HepG2 (cell line): ENCODE measurements at regions not wholly inside any gene's neighbourhood (a gene's known extent, or its start where the extent isn't known, plus 50 kb on each side); places are given as distances from the start of the nearest gene placed in this dataset.
A peak's percentile ranks its signal among the peaks of the same experiment; 100 is the strongest.

Experiments used
- ATAC-seq: fragments of 200-7000 bp; cut with Tn5 transposase; 3 replicates; pipeline ENCODE4 v1.9.1; 2020; ENCODE audit warnings: mild to moderate bottlenecking, moderate library complexity
- BruUV-seq: library from RNA; stranded (reverse); fragments of 400-500 nt; replicated peaks from 2 replicates; lab custom pipeline; 2021; lab: Mats Ljungman, UMichigan
- CTCF ChIA-PET: fragments of 300-600 bp; formaldehyde crosslinking; extraction: SDS; loops from one replicate; lab custom pipeline; 2021; ENCODE audit warnings: low total read pairs, inconsistent platforms, low intra/inter-chr PET ratio; lab: Yijun Ruan, JAX
- POLR2A ChIA-PET: fragments of 350-600 bp; sonication (Branson Sonifier 250); formaldehyde crosslinking; loops from one replicate; lab custom pipeline; 2020; ENCODE audit warnings: antibody characterized with exemption, inconsistent platforms; lab: Yijun Ruan, JAX
- DNase-seq: peaks from one replicate; pipeline ENCODE4 v3.0.0-alpha.2; 2015; ENCODE audit warnings: low spot score
- FAIRE-seq: peaks from 3 replicates; lab custom pipeline; 2011; peaks lifted over from hg19 to GRCh38; lab: Jason Lieb, UNC
- H2AFZ ChIP-seq: one replicate; pipeline ENCODE4 v1.6.1; 2011; ENCODE audit warnings: low read length, inconsistent platforms
- H3K27ac ChIP-seq: fragments of 300-600 bp; 3 replicates; pipeline ENCODE4 v1.8.0; 2011; ENCODE audit warnings: mixed run types, mild to moderate bottlenecking, mixed read lengths, low read length, inconsistent platforms; ENCODE audit not compliant: insufficient read depth; ENCODE audit errors: extremely low read length
- H3K27me3 ChIP-seq, 2 experiments: fragments of 200-600 bp in 1 of 2; 2 replicates in 1 of 2; 3 replicates in 1 of 2; pipeline versions ENCODE4 v1.6.0 to v1.8.0; 2011; ENCODE audit warnings: low read length in 2 of 2, mild to moderate bottlenecking in 2 of 2, moderate library complexity in 2 of 2, inconsistent platforms in 1 of 2; ENCODE audit not compliant: insufficient read depth in 2 of 2, control insufficient read depth in 1 of 2
- H3K36me3 ChIP-seq, 2 experiments: fragments of 200-600 bp in 1 of 2; replicated peaks in 1 of 2; 2 replicates in 1 of 2; 3 replicates in 1 of 2; pipeline versions ENCODE4 v1.5.1 to v1.8.0; 2011; ENCODE audit warnings: low read length in 2 of 2, inconsistent platforms in 1 of 2; ENCODE audit not compliant: insufficient read depth in 2 of 2, control insufficient read depth in 1 of 2
- H3K4me1 ChIP-seq: 2 replicates; pipeline ENCODE4 v1.5.1; 2012; ENCODE audit warnings: low read length, inconsistent platforms; ENCODE audit not compliant: insufficient read depth
- H3K4me2 ChIP-seq: 2 replicates; pipeline ENCODE4 v1.6.0; 2011; ENCODE audit warnings: low read depth, low read length, inconsistent platforms
- H3K4me3 ChIP-seq, 3 experiments: fragments of 200-600 bp in 1 of 3; sonication (generic), shearing (Covaris generic) in 1 of 3; replicated peaks in 1 of 3; 2 replicates each; pipeline ENCODE4 v1.5.1; 2011 to 2016; ENCODE audit warnings: low read length in 3 of 3, inconsistent platforms in 2 of 3, low read depth in 2 of 3, mild to moderate bottlenecking in 2 of 3, control low read depth in 1 of 3, mixed read lengths in 1 of 3; ENCODE audit not compliant: insufficient read depth in 1 of 3
- H3K79me2 ChIP-seq: one replicate; pipeline ENCODE4 v1.6.1; 2011; ENCODE audit warnings: low read length, inconsistent platforms; ENCODE audit not compliant: insufficient read depth
- H3K9ac ChIP-seq: 2 replicates; pipeline ENCODE4 v1.6.0; 2011; ENCODE audit warnings: mild to moderate bottlenecking, low read depth, low read length, inconsistent platforms; ENCODE audit not compliant: insufficient read depth
- H3K9me3 ChIP-seq: 2 replicates; pipeline ENCODE4 v1.5.1; 2012; ENCODE audit warnings: mild to moderate bottlenecking, low read length
- H4K20me1 ChIP-seq: 2 replicates; pipeline ENCODE4 v1.6.0; 2011; ENCODE audit warnings: inconsistent platforms, mild to moderate bottlenecking, low read length, moderate library complexity; ENCODE audit not compliant: insufficient read depth
- KDM6A ChIP-seq: IDR thresholded peaks from 2 replicates; pipeline ENCODE4 v1.6.1; 2016; ENCODE audit warnings: low read depth
- NR2C2 ChIP-seq: sonication (generic); formaldehyde crosslinking; IDR thresholded peaks from 2 replicates; pipeline ENCODE4 v1.4.0; 2020; ENCODE audit warnings: missing genetic modification reagents, mild to moderate bottlenecking, moderate library complexity, borderline replicate concordance
- NRL ChIP-seq: sonication (generic); formaldehyde crosslinking; IDR thresholded peaks from 2 replicates; pipeline ENCODE4 v1.5.0; 2020; ENCODE audit warnings: missing genetic modification reagents, mild to moderate bottlenecking, moderate library complexity, borderline replicate concordance
- SALL1 ChIP-seq: sonication (generic); formaldehyde crosslinking; IDR thresholded peaks from 2 replicates; pipeline ENCODE4 v1.8.0; 2022; ENCODE audit warnings: mild to moderate bottlenecking, missing genetic modification reagents
- SNAI1 ChIP-seq: sonication (generic); formaldehyde crosslinking; IDR thresholded peaks from 2 replicates; pipeline ENCODE4 v1.5.0; 2020; ENCODE audit warnings: mild to moderate bottlenecking, missing genetic modification reagents, borderline replicate concordance
- STAG1 ChIP-seq: sonication (generic); formaldehyde crosslinking; IDR thresholded peaks from 2 replicates; pipeline ENCODE4 v1.4.0; 2020; ENCODE audit warnings: missing genetic modification reagents
- ZNF282 ChIP-seq: fragments of 450-650 bp; IDR thresholded peaks from 2 replicates; pipeline ENCODE4 v1.6.1; 2018; ENCODE audit not compliant: partially characterized antibody
- ZNF30 ChIP-seq: sonication (generic); formaldehyde crosslinking; IDR thresholded peaks from 2 replicates; pipeline ENCODE4 v1.5.0; 2020; ENCODE audit warnings: mild to moderate bottlenecking, missing genetic modification reagents
- ZNF670 ChIP-seq: sonication (generic); formaldehyde crosslinking; IDR thresholded peaks from 2 replicates; pipeline ENCODE4 v1.8.0; 2022; ENCODE audit warnings: mild to moderate bottlenecking, missing genetic modification reagents, borderline replicate concordance
- ZNF780A ChIP-seq: sonication (generic); formaldehyde crosslinking; IDR thresholded peaks from 2 replicates; pipeline ENCODE4 v1.8.0; 2022; ENCODE audit warnings: mild to moderate bottlenecking, missing genetic modification reagents, moderate library complexity
- WGBS: methylation state at CpG from one replicate; pipeline ENCODE4 v1.1.6; 2017; ENCODE audit warnings: low lambda C conversion rate; 5-methylcytosine and 5-hydroxymethylcytosine counted together
- in situ Hi-C: cut with HindIII; loops from 2 replicates; pipeline ENCODE4 v1.10.0; 2017; ENCODE audit warnings: low pct_unique_long_range_greater_than_20kb; ENCODE audit not compliant: extremely low pct_ligation_motif_present
- intact Hi-C: fragments of 100-400 bp; cut with micrococcal nuclease; formaldehyde crosslinking; loops from one replicate; pipeline ENCODE4 v1.10.0; 2022; ENCODE audit not compliant: unreplicated experiment
- TF ChIP-seq, protein P1 (sequence below): sonication (generic); formaldehyde crosslinking; IDR thresholded peaks from 2 replicates; pipeline ENCODE4 v1.8.0; 2022; ENCODE audit warnings: missing genetic modification reagents, mild to moderate bottlenecking, inconsistent platforms, borderline replicate concordance
- TF ChIP-seq, protein P2 (sequence below): sonication (generic); formaldehyde crosslinking; IDR thresholded peaks from 2 replicates; pipeline ENCODE4 v1.8.0; 2022; ENCODE audit warnings: missing genetic modification reagents, low read depth, mild to moderate bottlenecking, borderline replicate concordance
- TF ChIP-seq, protein P3 (sequence below): sonication (generic); formaldehyde crosslinking; IDR thresholded peaks from 2 replicates; pipeline ENCODE4 v1.8.0; 2022; ENCODE audit warnings: low read depth, missing genetic modification reagents
- TF ChIP-seq, protein P4 (sequence below): sonication (generic); formaldehyde crosslinking; IDR thresholded peaks from 2 replicates; pipeline ENCODE4 v1.5.0; 2020; ENCODE audit warnings: mild to moderate bottlenecking, missing genetic modification reagents, moderate library complexity

GRCh38 chr2:121902171-121902591 lies 146.7 kb downstream of the TSN start:
- H3K9ac ChIP-seq: no peak overlapping the region
- DNase-seq (no peak), ATAC-seq (peak; percentile 40; the same call in 2 of the 3 replicates), FAIRE-seq (peak; percentile 8)
- H3K36me3 ChIP-seq: no peaks in the 10 kb centered on the region
- intact Hi-C loops (no loop called here), in situ Hi-C loops (no loop called here)
- CTCF ChIA-PET: no interaction called here
- H3K4me2 ChIP-seq: no peak overlapping the region
- H3K9me3 ChIP-seq: no peaks in the 10 kb centered on the region
- POLR2A ChIA-PET: no interaction called here
- H3K27me3 ChIP-seq: peaks cover 6 to 51% of the 10 kb centered on the region in 2 experiments
- H3K4me1 ChIP-seq: no peaks in the 10 kb centered on the region
- no peaks in the 10 kb centered on the region for H3K79me2 ChIP-seq
- H3K4me3 ChIP-seq: no peak overlapping the region
- H2AFZ ChIP-seq: no peak overlapping the region
- H4K20me1 ChIP-seq: no peaks in the 10 kb centered on the region
- H3K27ac ChIP-seq: no peak overlapping the region
- WGBS: 48% methylated on average over 13 of the region's 18 CpGs
- BruUV-seq: no TSS peak
- TF ChIP-seq KDM6A (CRISPR knock-in tag) (no peak), ZNF30 (CRISPR knock-in tag) (no peak), SALL1 (CRISPR knock-in tag) (no peak), ZNF670 (CRISPR knock-in tag) (no peak), NRL (CRISPR knock-in tag) (no peak), ZNF780A (CRISPR knock-in tag) (no peak), ZNF282 (no peak), NR2C2 (no peak), STAG1 (peak; percentile 20; the same call in 1 of the 2 replicates), SNAI1 (CRISPR knock-in tag) (no peak)
- TF ChIP-seq, protein P1, sequence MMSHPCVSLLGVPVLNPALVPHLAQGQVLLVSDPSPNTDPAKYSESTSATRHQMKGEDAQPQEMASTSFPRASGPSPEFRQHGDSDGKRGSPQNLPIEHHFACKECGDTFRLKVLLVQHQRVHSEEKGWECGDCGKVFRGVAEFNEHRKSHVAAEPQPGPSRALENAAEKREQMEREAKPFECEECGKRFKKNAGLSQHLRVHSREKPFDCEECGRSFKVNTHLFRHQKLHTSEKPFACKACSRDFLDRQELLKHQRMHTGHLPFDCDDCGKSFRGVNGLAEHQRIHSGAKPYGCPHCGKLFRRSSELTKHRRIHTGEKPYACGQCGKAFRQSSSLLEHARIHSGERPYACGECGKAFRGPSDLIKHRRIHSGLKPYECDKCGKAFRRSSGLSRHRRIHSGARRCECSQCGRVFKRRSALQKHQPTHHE (CRISPR knock-in tag): no peak
- TF ChIP-seq, protein P2, sequence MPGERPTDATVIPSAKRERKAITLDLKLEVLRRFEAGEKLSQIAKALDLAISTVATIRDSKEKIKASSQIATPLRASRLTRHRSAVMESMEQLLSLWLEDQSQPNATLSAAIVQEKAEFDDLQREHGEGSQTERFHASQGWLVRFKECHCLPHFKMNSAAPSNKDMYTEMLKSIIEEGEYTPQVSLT (CRISPR knock-in tag): no peak
- TF ChIP-seq, protein P3, sequence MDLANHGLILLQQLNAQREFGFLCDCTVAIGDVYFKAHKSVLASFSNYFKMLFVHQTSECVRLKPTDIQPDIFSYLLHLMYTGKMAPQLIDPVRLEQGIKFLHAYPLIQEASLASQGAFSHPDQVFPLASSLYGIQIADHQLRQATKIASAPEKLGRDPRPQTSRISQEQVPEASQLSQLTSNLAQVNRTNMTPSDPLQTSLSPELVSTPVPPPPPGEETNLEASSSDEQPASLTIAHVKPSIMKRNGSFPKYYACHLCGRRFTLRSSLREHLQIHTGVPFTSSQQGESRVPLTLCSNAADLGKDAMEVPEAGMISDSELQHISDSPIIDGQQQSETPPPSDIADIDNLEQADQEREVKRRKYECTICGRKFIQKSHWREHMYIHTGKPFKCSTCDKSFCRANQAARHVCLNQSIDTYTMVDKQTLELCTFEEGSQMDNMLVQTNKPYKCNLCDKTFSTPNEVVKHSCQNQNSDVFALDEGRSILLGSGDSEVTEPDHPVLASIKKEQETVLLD (CRISPR knock-in tag): no peak
- TF ChIP-seq, protein P4, sequence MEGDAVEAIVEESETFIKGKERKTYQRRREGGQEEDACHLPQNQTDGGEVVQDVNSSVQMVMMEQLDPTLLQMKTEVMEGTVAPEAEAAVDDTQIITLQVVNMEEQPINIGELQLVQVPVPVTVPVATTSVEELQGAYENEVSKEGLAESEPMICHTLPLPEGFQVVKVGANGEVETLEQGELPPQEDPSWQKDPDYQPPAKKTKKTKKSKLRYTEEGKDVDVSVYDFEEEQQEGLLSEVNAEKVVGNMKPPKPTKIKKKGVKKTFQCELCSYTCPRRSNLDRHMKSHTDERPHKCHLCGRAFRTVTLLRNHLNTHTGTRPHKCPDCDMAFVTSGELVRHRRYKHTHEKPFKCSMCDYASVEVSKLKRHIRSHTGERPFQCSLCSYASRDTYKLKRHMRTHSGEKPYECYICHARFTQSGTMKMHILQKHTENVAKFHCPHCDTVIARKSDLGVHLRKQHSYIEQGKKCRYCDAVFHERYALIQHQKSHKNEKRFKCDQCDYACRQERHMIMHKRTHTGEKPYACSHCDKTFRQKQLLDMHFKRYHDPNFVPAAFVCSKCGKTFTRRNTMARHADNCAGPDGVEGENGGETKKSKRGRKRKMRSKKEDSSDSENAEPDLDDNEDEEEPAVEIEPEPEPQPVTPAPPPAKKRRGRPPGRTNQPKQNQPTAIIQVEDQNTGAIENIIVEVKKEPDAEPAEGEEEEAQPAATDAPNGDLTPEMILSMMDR (CRISPR knock-in tag): peak; percentile 30
